ENCODE measurements at regions not wholly inside any gene's neighbourhood (a gene's known extent, or its start where the extent isn't known, plus 50 kb on each side); places are given as distances from the start of the nearest gene placed in this dataset.

DNA sequence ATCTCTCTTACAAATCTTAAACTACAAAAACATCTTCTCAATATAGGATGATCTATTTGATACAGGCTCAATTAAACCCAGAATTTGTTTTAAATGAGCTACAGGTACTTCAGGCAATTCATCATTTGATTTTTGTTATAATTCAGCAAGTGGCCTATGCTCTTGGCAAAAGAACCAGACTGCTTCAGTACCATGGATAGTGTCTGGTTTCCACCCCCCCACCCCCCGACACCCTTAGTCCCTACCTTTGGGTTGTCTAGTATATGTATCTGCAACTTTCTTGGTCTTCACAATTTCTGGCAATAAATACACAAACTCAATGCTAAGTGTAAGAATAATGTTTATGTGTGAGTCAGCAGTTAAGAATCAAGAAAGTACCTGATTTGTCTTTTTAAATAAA, 97.3 kb upstream of the API5 start:
- no TSS peak for BruUV-seq (replicated peaks)
- Histone ChIP-seq H3K79me2 (ENCODE audit: control insufficient read depth, insufficient read depth, low read length) (no peaks in the 10 kb centered on the region), H3K9me1 (replicated peaks; ENCODE audit: control insufficient read depth, extremely low read depth, insufficient read depth, low read length) (no peaks in the 10 kb centered on the region), H3K36me3 (ENCODE audit: control insufficient read depth in 2 of 2, extremely low read depth in 1 of 2, insufficient read depth in 2 of 2, low read length in 2 of 2) (no peaks in the 10 kb centered on the region), H3K4me2 (ENCODE audit: insufficient read depth, low read length) (no peak overlapping the region), H3K4me3 (replicated peaks in 1 of 3; ENCODE audit: insufficient read depth in 1 of 3, low read depth in 1 of 3, low read length in 3 of 3) (no peak overlapping the region), H3K27me3 (ENCODE audit: control insufficient read depth in 2 of 2, insufficient read depth in 2 of 2, low read length in 2 of 2) (no peaks in the 10 kb centered on the region), H3K27ac (ENCODE audit: insufficient read depth, low read depth, low read length) (no peak overlapping the region), H3K4me1 (ENCODE audit: control insufficient read depth, extremely low read depth, insufficient read depth, low read length) (no peaks in the 10 kb centered on the region), H2AFZ (ENCODE audit: low read depth, low read length) (no peak overlapping the region), H4K20me1 (replicated peaks; ENCODE audit: control insufficient read depth, extremely low read depth, insufficient read depth, low read length) (no peaks in the 10 kb centered on the region), H3K9me3 (replicated peaks; ENCODE audit: control insufficient read depth, insufficient read depth, low read length) (no peaks in the 10 kb centered on the region), H3K9ac (replicated peaks; ENCODE audit: extremely low read depth, insufficient read depth, low read length) (no peak overlapping the region)
- intact Hi-C loops (cut with micrococcal nuclease), result no loop called here
- FAIRE-seq, result no peak
- ChIA-PET POLR2A (no interaction called here), CTCF (no interaction called here)
- dilution Hi-C loops (cut with MboI; ENCODE audit: extremely low pct_ligation_motif_present, low sequenced_read_pairs), result no loop called here
- no peak for DNase-seq (ENCODE audit: low read depth, low spot score)
- TF ChIP-seq, protein P1, sequence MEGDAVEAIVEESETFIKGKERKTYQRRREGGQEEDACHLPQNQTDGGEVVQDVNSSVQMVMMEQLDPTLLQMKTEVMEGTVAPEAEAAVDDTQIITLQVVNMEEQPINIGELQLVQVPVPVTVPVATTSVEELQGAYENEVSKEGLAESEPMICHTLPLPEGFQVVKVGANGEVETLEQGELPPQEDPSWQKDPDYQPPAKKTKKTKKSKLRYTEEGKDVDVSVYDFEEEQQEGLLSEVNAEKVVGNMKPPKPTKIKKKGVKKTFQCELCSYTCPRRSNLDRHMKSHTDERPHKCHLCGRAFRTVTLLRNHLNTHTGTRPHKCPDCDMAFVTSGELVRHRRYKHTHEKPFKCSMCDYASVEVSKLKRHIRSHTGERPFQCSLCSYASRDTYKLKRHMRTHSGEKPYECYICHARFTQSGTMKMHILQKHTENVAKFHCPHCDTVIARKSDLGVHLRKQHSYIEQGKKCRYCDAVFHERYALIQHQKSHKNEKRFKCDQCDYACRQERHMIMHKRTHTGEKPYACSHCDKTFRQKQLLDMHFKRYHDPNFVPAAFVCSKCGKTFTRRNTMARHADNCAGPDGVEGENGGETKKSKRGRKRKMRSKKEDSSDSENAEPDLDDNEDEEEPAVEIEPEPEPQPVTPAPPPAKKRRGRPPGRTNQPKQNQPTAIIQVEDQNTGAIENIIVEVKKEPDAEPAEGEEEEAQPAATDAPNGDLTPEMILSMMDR (IDR thresholded peaks at IDR 0.05; ENCODE audit: extremely low read depth in 1 of 2, insufficient read depth in 1 of 2, low read depth in 1 of 2, low read length in 2 of 2), result no peak
- TF ChIP-seq POLR2AphosphoS5 (IDR thresholded peaks at IDR 0.05; ENCODE audit: insufficient read depth, low read depth, low read length) (no peak), EZH2 (IDR thresholded peaks at IDR 0.05; ENCODE audit: borderline replicate concordance, low read depth, low read length, severe bottlenecking) (no peak), JUN (IDR thresholded peaks at IDR 0.05; ENCODE audit: borderline replicate concordance, insufficient read depth, insufficient read length, low read depth) (no peak), MYC (IDR thresholded peaks at IDR 0.05; ENCODE audit: low read depth, low read length) (no peak), GATA2 (IDR thresholded peaks at IDR 0.05; ENCODE audit: insufficient read depth, insufficient read length, low read depth, low read length) (no peak), FOS (IDR thresholded peaks at IDR 0.05; ENCODE audit: borderline replicate concordance, insufficient read depth, low read length) (no peak), POLR2A (IDR thresholded peaks at IDR 0.05; ENCODE audit: low read depth, low read length) (no peak)
- TF ChIP-seq, protein P2, sequence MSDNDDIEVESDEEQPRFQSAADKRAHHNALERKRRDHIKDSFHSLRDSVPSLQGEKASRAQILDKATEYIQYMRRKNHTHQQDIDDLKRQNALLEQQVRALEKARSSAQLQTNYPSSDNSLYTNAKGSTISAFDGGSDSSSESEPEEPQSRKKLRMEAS (IDR thresholded peaks at IDR 0.05; ENCODE audit: insufficient read depth, insufficient read length), result no peak

Measured in endothelial cell of umbilical vein (primary cell).